GM21515 (cell line): ENCODE measurements at regions not wholly inside any gene's neighbourhood (a gene's known extent, or its start where the extent isn't known, plus 50 kb on each side); places are given as distances from the start of the nearest gene placed in this dataset.
"Not testable (repeated sequence)": the region's sequence is repeated elsewhere in the genome, so short reads cannot be mapped to it uniquely, and the experiment has no call there.

Experiments
- ATAC-seq: cut with Tn5 transposase; IDR thresholded peaks from one replicate; pipeline ENCODE4 v1.9.1; 2021; ENCODE audit not compliant: unreplicated experiment

DNA sequence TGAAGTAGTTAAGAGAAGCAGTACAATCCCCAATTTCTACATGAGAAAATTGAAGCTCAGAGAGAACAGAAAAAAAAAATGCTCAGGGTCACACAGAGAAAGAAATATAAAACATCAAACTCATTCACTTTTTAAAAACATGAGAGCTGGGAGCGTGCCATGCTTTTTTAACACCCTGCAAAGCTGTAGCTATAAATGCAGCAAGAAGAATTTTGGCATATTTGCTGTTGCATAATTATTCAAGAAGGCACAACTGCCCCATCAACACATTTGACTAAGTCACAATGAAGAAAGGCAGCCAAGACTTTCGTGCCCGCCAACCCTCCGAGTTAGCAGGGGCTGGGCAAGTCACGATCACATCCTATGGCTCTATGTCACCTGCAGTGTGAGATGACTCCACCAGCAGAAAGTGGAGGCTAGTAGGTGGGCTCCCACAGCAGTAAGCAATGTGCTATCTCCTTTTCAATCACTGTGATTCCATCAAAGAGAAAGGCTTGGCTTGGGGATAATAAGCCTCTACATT is 214.8 kb downstream of the DHX15 start:
- no peak for ATAC-seq

DNA sequence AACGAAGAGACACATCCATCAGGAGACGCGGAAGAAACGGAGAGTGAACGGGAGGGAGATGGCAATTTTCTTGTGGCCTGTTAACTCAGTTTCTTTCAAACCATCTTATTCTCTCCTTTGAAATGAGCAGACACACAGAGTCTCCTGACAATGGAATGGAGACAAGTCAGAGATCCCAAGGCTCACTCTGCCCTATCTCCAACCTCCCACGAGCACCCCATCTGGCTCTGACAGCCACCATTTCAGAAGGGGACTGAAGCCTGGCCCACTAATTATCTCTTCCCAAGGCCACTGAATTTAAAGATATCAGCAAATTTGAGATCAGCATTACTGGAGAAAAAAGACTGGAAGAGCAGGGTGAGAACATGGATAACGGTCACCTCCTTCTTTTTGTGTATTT is 215.6 kb downstream of the DHX15 start:
- ATAC-seq: no peak

DNA sequence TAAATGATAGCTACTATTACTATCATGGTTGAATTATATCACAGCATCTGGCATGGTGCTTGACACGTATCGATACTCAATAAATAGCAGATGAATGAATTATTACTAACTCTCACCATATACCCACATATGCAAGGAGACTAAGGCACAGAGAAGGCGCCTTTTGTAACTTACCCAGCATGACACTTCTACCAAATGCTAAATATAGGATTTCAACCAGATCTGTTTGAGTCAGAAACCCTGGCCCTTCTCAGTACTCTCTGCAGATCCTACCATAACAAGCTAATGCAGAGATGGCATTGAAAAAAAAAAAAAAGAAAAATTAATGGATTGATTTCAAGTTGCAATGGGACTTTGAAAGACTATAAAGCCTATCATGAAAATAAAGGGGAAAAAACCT is 219.5 kb downstream of the DHX15 start:
- no peak for ATAC-seq

DNA sequence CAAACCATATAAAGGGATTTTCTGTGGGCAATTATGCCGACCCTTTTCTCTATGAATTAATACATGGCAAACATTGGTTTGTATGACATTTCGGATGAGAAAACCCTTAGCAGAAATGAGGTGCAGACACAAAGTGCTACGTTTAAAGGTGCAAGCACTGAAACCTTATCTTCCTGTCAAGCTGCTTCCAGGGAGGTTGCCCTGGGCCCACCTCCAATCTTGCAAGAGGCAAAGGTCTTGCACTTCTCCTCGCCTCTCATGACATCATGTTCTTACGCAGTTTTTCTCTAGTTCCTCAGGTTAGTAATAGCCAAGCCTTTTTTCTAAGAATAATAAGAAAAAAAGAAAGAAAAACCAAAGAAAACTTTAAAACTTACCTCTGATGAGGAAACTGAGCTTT is 220.1 kb downstream of the DHX15 start:
- no peak for ATAC-seq

DNA sequence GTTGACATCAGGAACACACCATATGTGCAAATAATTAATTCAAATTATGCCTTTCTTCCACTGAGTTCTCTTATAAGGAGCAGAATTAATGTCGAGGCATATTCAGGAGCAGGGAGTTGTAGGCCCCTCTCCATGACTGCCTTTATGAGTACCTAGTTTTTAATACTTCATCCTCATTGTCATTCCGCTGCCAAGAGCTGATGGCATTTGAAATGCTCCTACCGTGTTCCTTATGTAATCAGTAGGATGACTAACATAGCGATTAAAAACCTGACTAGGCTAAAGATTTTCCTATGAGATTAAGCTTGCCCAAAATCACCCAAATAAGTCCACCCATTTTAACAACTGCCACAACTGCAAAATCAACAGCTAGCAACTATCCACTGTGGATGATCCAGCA is 220.6 kb downstream of the DHX15 start:
- ATAC-seq: no peak

DNA sequence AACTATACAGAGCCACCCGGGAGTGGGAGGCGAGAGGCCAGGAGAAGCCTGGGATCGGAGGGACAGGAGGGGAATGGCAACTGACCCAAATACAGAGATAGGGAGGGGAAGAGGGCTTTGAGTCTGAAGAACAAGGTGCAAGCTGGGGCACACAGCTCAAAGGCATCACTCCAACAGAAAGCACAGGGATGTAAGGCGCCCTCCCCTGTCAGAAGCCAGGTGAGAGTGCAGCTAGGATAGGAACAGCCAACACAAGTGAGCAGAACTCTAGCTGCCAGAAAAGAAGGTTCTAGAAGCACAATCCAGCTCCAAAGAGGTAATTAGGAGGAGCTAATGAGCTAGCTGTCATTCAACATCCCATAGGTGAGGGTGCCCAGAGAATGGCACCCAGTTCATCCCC is 232.2 kb downstream of the DHX15 start:
- ATAC-seq: no peak

DNA sequence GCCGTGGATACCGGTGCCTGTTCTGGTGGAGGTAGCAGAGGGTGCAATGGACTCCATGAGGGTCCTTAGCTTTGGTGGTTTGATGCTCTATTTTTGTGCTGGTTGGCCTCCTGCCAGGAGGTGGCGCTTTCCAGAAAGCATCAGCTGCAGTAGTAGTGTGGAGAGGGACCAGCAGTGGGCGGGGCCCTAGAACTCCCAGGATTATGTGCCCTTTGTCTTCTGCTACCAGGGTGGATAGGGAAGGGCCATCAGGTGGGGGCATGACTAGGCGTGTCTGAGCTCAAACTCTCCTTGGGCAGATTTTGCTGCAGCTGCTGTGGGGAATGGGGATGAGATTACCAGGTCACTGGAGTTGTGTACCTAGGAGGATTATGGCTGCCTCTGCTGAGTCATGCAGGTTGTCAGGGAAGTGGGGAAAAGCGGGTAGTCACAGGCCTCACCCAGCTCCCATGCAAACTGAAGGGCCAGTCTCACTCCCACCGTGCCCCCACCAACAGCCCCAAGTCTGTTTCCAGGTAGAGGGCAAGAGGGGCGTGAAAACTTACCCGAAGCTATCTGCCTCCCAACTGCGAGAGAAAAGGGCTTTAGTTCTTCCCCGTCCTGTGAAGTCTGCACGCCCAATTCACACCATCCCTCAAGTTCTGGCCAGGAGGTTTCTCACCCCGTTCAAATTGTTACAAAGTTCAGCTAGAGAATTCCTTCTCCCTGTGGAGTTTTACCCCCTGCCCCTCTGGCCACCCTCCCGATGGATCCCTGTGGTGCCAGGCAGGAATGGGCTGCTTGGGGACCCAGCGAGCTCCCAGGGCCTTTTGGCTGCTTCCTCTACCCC is 235.0 kb downstream of the DHX15 start:
- ATAC-seq: not testable (repeated sequence)

DNA sequence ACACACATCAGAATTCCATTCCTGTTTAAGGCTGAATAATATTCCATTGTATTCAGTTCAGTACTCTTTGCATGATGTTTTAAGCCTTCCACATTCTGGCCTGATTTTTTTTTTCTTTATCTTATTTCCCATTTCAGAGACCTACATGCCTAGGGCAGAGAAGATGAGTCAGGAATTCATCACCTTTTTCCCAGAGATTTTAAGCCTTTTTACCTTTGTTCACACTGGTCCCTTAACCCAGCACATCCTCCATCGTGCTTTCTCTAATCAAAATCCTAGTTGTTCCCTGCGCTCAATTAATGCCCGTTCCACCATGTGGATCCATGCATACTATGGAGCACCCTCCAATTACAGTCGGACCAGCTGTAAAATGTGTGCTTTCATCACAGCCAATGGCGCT is 245.1 kb downstream of the DHX15 start:
- ATAC-seq: no peak

DNA sequence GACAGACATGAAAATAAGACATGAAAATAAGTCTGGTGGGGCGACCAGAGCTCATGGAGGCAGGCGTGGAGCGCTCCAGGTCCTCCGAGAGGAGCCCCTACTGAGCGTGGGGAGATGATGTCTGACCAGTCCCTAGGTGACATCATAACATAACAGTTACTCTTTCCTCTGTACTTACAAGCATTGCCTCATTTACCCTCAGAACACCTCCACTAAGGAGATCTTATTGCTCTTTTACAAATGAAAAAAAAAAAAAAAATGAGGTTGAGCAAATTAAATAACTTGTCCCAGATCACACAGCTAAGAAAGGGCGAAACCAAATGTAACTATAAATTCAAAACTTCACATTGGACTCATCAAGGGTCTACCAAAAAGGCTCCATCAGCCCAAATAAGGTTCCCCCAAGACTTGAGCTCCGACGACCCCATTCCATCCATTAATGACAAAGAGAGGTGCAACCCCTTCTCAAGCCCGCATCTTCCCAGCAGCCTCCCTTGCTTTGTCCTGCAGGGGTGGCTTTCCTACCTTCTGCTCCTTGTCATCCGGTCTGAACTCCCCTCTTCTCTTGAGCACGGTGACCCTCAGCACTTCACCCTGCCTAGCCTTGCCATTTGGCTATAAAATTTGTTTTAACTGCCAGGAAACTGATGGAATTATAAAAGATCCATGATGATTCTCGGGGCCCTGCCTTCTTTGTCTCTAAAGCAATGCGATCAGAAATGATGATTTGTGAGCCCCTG is 246.7 kb downstream of the DHX15 start:
- no peak for ATAC-seq

DNA sequence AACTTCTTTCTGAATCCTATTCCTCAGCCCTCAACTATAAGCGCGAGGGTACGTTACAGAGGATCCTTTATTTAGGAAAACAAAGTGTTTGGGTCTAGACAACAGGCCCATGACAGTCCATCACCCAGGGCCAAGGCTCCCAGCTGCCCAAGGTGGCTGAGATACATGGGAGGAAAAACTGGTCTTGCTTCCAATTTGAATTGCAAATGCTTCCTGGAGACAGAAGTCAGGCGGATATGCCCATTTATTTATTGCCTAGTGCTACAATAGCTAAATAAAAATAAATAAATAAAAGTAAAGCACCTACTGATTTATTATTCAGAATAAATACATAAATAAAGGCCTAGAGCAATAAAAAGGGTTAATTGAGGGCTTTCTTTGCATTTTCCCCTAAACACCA is 248.7 kb downstream of the DHX15 start:
- ATAC-seq: no peak

DNA sequence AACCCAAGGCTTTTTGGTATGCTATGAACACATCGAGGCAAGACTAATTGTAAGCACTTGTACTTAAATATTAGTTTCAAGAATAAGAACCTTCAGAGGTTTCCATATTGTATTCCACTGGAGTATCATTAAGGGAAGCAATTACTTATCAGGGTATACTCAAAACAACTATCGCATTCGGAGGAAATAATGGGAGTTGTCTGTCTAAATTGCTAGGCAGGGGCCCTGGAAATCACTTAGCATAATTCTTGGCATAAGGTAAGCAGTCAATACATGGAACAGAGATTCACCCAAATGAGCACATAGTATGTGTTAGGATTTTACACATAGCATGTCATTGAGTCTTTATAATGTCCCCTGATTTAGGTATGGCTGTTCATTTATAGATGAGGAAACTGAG is 249.4 kb downstream of the DHX15 start:
- ATAC-seq: no peak

DNA sequence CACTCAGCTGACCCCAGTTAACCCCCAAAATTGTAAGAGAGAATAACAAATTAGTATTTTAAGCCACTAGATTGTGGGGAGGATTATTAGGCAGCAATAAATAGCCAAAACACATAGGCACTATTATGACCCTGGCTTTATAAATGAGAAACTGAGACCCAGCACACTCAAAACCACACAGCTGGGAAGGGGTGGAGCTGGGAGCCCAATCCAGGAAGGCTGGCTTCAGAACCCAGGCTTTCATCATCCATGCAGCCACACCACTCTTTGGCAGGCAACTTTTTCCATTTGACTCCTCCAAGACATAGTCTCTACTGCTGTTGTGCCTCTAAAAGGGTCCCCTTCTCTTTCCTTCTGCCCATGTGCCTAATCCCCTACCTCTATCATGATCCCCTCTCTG is 253.8 kb downstream of the DHX15 start:
- ATAC-seq: no peak

DNA sequence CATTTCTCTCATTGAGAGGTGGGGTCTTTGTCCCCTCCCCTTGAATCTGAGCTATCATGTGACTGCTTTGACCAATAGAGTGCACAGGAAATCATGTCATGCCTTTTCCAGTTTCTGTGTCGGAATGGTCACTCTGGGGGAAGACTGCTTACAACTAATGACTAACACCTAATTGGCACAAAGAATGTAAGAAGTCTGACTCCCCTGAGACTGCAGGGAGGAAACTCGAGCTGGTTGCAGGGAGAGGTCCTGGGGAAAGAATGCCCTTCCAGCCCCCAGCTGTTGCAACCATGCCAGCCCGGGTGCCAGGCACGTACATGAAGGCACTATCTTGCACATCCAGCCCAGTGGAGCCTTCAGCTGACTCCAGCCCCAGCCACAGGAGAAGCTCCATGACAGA is 254.2 kb downstream of the DHX15 start:
- ATAC-seq: no peak

DNA sequence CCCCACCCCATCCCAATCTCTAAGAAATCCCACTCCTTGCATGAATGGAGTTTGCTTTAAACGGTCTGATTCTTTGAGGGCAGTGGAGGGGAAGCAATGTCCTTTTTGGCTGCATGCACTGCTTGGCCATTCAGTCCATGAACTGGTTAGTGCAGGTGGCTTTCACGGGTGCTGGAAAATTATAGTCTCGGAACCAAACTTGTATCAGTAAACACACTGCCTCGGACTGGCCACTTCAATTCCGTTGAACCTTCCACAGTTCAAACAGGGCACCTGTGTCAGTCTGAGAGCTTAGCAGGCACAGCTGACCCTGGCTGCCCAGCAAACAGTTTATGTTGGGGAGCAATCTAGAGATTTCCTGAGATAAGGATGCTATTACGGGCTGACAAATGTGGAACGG is 255.6 kb downstream of the DHX15 start:
- ATAC-seq: no peak

DNA sequence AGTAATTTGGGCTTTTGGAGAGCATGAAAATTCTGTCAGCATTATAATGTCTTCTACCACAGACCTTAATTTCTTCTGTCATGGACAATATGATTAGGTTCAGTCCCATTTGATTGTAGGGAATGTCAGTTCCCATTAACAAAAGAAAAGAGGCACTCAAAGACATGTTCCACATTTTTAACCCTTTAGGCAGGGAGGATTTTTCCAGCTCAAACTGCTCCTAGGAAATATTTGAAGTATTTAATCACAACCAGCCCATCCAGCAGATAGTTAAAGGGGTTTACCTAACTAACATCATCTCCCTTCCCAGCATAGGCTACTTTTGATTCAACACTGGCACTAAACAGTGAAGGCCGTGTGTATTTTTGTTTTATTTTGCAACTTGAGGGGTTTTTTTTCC is 256.0 kb downstream of the DHX15 start:
- ATAC-seq: no peak

DNA sequence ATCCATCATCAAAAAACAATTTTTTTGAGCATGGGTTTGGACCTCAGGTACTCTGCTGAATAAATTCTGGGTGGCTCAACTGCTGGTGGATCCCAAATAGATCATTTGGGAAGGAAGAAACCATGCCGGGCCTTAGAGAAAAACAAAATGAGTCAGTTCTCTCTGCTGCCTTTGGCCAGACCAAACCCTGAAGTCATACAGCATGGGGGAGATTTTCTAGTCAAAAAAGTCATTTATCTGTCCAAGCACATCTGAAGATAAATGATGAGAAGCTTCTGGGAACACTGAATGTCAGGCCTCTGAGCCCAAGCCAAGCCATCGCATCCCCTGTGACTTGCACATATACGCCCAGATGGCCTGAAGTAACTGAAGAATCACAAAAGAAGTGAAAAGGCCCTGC is 261.4 kb downstream of the DHX15 start:
- no peak for ATAC-seq

DNA sequence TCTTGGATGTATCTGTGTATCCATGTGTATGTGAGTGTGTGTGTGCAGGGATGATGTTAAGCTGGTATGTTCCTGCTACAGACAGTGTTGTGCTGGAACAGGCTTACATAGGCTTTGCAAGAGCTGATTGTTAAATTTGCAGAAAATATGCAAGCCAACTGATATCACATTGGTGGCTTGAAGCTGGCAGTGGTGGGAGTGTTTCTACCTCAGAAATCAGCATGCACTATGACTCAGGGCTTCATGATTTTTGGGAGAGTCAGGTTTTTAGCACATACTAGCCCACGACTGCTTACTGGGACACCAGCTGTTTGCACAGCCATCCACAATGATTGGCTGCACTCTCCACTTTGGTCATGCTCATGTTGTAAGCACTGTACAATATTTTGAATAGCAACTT is 261.8 kb downstream of the DHX15 start:
- ATAC-seq: no peak

DNA sequence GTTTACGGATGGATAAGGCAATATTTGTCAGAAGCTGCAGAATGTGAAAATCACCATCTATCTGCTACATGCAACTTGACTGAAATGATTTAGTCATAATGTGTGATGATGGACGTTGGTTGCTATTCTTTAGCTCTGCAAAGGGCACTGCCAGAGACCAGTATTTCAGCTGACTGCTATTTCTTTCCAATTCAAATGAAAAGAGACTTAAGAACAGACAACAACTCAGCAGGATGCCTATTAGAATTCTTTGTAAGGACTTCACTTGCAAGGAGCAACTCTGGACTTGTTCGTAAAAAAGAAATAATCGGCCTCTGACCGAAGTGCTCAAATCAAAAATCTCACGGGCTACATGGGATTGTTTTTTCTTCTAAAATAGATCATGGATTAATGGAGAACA is 262.7 kb downstream of the DHX15 start:
- ATAC-seq: no peak

DNA sequence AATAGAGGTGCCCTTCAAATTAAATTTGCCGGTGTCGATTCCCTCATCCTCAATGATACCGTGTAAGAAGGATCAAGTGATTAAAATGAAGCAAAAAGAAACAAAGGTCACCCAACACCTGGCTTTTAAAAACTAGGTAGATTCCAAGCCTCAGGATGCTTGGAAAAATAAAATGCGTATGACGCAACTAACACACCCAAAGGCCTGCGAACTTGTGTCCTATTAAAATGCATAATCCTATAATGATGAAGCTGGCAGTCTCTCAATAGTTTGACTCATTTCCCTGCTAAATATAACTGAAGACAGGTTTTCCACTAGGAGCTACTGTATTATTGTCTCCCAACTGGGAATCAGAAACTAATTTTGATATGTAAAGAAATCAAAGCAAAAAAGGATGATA is 263.2 kb downstream of the DHX15 start:
- no peak for ATAC-seq

DNA sequence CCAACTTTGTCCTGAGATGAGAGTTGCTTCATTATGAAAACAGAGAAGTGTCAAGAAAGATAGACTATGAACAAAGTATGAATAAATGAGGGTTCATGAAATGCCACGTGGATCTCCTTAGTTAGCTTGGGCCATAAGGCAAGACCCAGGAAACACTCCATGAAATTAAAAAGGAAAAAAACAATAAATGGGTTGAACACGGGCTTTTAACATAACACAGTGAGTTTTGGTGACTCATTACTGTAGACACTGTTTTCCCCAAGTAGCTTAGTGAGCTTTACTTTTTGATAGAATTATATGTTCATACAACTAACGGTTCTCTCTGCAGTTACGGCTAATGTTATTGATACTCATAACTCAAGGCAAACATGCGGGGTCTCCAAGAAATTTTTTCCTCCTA is 265.0 kb downstream of the DHX15 start:
- no peak for ATAC-seq

DNA sequence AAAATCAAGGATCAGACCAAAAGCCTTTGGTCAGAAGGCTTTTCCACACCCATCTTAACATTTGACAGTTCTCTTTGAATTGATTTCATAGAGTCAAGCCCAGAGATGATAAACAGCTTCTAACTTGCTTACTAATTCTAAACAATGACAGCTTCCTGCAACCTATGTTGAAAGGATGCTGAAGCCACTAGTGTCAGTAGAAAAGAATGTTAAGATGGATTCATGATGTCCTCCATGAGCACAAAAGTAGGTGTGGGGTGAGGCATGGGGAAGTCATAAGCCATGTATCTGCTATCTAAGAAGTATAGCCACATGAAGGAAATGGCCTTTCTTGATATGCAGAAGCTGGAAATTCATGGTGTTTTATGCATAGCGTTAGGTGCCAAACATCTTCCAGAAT is 269.3 kb downstream of the DHX15 start:
- no peak for ATAC-seq

DNA sequence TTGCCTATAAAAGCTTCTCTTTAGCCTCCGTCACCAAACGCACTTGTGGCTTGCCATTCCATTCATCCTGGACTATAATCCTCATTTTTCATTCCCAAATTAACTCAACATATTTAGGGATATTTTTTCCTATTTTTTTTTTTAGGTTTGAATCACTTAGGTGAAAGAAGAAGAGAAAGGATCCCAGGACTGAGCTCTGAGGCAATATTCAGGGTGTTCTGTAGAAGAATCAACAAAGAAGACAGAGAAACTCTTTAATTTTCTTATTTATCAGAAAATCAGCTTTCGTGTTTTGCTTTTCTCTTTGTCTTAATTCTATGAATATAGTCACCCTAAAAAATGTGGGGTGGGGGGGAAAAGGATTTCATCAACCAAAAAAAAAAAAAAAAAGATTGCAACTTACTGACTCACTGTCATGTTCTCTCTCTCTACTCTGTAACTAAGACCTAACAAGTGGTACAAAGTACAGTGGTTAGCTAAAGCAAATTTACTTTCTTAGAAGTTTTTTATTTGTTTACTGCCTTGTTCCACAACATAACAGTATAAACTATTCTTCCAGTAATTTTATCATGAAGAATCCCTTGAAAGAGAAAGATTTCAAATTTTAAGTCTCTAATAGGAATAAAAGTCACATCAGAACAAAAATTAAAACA is 272.0 kb downstream of the DHX15 start:
- ATAC-seq: no peak
